ENCODE measurements at regions not wholly inside any gene's neighbourhood (a gene's known extent, or its start where the extent isn't known, plus 50 kb on each side); places are given as distances from the start of the nearest gene placed in this dataset.
A peak's percentile ranks its signal among the peaks of the same experiment; 100 is the strongest.

DNA sequence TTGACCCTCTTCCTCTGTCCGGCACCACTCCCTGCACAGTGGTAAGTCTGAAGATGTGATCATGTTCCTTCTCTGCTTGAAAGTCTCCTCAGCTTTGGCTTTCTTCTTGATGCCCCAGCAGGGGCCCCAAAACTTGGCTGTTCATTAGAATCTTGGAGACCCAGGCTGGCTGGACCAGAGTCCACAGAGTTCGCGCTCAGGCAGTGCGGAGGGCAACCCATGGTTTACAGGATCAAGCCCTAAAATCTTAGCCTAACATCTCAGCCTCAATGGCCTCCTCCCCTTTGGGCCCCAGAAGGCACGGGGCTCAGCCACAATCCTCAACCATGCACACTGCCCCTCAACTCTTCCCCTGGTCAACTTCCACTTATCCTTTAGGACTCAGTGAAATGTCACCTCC lies 72.9 kb upstream of the GTSF1L start:
- no peak for DNase-seq

DNA sequence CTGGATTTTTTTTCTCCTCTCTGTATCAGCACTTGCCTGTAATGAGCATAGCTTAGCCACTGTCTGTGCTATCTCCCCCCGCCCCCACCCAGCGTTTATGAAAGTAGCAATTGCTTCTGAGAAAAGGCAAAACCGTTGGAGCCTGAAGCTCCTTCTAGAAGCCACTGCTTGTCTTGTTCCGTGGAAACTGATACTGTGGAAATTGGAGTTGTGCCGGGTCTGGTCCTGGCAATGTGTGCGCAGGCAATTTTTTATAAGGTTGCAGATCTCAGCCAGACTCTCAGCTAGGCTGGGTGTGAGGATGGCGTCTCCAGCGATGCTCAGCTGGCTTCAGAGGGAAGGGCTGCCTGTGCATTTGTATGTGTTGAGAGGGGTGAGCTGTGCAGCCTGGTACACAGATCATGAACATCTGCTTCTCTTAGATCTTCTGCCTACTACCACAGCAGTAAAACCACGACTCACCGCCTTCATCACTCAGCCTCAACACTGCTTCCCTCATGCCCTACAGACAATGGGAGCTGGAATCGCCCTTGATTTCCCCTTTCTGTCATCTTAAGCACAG lies 72.4 kb upstream of the GTSF1L start:
- DNase-seq: no peak

DNA sequence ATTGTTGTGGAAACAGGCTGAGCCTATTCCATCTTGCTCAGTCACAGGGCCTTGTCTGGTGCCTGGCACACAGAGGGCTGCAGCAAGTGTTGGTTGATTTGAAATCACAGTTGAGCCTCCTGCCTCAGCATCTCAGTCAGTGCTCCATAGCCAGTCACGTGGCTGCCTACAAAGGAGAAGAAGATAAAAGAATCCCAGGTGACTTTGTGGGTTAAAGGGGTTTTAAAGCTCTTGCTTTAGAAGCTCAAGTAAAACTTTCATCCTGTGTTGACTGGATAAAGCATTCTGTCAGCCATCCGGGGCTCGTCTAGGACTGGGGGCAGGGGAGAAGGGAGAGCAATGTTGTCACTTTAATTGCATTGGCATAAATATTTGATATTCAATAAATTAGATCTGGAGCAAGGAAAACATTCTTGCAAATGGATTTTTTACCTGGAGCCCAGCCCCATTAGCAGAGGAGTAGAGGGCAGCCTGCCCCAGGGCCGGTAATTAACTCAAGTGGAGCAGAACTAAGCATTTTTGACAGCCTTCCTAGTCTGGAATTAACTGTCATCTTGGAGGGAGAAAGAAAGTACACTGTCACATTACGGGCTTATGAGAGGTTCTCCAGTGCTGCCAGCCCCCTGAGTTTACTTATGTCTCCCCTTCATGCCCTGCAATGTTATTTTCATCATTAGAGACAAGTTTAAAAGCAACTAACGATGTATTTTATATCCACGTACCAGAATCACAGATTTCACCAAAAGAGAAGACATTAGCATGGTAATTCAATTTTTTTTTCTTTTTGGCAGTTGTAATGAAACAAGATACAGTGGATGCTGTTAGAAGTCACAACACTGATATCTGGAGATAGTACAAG lies 71.7 kb upstream of the GTSF1L start:
- DNase-seq: no peak

- DNase-seq: no peak
Measured at GRCh38 chr20:43794326-43794725, 67.5 kb upstream of the GTSF1L start.

GRCh38 chr20:43789593-43789992 lies 62.8 kb upstream of the GTSF1L start:
- no peak for DNase-seq

DNA sequence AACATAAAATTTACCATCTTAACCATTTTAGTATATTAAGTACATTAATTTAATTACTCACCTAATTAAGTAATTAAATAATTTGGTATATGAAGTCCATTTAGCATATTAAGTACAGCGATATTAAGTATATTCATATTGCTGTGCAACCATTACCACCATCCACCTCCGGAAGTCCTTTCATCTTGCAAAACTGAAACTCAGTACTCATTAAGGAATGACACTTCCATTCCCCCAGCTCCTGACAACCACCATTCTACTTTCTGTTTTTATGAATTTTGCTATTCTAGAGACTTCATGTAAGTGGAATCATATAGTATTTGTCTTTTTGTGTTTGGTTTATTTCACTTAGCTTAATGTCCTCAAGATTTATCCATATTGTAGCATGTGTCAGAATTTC lies 61.1 kb upstream of the GTSF1L start:
- DNase-seq: no peak

GRCh38 chr20:43786885-43787284 lies 60.1 kb upstream of the GTSF1L start:
- no peak for DNase-seq

- DNase-seq: no peak
Measured at GRCh38 chr20:43781215-43781614, 54.4 kb upstream of the GTSF1L start.

DNA sequence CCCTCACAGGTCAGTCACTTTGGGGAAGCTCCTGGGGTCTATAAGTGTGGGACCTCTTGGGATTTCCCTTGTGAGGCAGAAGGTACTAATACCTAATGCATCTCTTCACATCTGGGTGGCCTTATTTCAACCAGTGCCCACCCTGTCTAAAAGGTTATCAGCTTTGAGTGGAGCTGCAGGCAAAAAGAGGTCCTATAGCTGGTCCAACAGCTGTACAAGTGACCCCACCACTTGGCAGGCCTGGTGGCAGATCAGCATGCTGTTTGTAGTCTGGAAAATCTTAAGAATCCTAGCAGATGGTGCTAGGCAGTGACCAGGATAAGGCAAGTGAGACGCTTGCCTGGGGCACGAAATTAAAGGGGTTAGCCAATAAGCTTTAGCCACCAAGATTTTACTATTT lies 51.6 kb upstream of the GTSF1L start:
- DNase-seq: no peak

DNA sequence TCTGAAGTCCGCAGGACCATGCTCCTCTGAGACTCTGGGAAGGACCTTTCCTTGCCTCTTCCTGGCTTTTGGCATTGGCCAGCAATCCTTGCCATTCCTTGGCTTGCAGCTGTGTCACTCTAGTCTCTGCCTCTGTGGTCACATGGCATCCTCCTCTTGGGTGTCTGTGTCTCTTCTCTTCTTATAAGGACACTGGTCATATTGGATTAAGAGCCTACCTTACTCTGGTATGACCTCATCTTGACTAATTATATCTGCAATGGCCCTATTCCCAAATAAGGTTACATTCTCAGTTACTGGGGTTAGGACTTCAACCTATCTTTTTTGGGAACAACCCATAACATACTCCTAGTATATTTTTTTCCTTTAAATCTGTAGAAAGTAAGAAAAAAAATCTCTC lies 49.9 kb upstream of the GTSF1L start:
- peak; percentile 68 for DNase-seq

All from fibroblast of skin of back (primary cell).